GM19239 (cell line): ENCODE measurements at regions not wholly inside any gene's neighbourhood (a gene's known extent, or its start where the extent isn't known, plus 50 kb on each side); places are given as distances from the start of the nearest gene placed in this dataset.

Experiments
- DNase-seq: peaks from one replicate; pipeline ENCODE4 v3.0.0; 2011; ENCODE audit warnings: low spot score; ENCODE audit not compliant: insufficient read length
- FAIRE-seq: peaks from 2 replicates; lab custom pipeline; 2011; peaks lifted over from hg19 to GRCh38; lab: Jason Lieb, UNC

DNA sequence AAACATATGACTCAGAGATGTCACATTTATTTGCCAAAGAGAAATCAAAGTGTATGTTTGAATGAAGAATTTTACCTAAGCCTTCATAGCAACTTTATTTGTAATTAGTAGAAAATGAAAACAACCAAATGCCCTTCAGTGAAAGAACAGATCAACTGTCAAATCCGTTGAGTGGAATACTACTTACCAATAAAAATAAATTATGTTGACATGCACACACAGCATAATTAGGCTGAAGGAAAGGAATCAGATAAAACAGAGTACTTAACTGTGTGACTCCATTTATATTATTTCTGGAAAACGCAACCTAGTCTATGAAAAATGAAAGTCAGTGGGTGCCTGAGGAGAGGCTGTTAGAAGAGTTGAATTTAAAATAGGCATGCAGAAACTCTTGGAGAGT, 1034.6 kb upstream of the PCDH9 start:
- no peak for FAIRE-seq
- DNase-seq = no peak

DNA sequence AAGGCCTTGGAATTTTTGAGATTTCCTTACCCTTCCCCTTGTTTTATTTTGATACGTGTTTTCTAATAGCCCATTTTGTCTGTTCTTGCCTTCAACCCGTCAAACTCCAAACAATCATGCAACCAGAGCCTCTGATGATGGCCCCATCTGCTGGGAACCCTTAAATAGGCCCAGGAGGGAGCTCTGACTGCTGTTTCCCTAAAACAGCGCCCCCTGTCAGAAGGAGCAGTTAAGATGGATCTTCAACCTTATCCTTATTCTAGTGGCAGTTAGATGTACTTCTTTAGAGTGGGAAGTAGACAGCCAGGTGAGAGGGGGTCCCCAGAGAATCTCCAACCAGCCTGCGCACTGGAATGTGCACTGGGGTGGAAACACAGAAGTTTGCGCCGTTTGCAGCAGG, 1031.0 kb upstream of the PCDH9 start:
- DNase-seq (no peak), FAIRE-seq (no peak)

DNA sequence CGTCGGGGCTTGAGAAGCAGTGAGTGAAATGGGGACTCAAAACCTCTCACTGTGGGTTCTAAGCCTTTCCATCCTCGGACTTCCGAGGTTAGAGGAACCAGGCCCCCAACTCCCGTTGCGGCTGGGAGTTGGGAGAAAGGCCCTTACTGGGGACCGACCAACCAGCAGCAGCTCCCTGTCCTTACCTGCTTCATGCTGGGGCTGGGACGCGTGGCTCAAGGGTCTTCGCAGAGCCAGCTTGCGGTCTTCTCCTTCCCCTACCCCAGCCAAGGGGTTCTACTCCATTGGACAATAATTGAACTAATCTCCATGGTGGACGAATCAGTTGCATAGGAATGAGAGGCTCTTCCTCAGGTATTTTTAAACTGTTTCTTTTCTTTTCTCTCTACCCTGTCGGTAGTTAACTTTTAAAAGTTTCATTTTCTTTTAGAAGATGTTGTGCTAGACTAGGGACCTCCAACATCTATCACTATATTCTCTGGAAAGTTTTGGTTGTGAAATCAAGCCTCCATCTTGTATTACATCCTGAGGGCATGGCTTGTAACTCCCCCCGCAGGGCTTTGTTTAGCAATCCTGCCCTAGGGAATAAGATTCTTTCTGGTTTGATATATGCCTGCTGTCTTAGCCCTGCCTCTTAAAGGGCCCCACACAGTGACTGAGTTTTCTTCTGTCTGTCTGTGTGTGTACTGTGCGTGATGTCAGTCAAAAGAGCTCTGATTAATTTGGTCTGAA, 1027.1 kb upstream of the PCDH9 start:
- DNase-seq (no peak), FAIRE-seq (no peak)

DNA sequence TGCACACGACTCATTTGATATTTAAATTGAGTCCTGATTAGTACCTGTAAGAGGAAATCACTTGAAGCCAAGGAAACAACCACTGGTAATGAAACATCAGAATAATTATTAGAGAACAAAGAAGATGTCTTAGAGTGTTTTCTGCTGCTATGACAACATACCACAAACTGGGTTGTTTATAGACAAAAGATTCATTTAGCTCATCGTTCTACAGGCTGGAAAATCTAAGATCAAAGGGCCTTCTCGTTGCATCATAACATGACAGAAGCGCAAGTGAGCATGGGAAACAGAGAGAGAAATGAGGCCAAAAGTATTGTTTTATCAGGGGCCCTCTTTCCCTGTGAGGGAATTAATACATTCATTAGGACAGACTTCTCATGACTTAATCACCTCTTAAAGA, 1024.0 kb upstream of the PCDH9 start:
- FAIRE-seq (no peak), DNase-seq (no peak)

DNA sequence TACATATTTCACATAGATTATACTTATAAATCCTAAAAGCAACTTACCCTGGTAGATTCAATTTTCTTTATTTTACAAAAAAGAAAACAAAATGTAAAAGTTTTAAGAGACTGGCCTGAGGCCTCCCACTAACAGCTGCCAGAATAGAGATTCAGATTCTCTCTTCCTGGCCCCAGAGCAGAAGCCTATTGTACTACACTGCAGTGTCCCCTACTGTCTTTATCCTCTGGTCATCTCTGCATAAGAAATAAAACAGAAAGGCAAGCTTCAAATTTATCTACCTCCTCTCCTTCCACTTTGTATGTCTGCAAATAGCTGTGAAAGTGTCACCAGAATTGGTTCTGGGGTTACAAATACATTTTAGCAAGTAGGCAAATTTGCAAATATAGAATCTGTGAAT, 1004.1 kb upstream of the PCDH9 start:
- DNase-seq = no peak
- no peak for FAIRE-seq

DNA sequence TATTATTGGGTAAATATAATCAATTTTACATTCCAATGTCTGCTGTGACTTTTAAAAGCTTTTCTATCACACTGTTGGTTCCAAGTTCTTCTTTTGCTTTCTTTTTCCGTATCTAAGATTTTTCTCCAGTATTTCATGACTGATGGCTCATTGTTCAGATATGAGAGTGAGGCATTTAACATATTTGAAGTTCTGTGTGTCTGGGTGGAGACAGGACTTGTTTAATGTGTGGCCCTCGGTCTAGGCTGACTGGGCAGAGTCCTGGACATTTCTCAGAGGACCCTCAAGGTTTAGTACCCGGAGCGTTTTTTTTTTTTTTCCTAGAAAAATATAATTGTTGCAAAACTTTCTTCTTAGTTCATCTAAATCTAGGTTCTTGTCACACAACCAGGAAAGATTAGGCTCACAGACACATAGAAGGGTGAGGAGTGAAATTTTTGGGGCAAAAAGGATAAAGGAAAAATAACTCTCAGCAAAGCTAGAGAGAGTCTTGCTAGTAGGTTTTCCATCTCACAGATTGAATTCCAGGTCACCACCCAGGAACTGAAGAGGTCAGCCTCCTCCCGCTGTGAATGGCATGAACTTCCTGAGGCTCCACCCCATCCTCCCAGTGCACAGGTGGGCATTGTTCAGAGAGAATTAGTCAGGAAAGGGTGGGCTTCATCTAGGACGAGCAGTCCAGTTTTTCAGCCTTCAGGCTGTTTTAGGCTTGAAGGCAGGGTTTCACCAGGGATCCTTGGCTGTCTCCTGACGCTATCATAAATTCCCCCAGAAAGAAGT, 1002.4 kb upstream of the PCDH9 start:
- DNase-seq = no peak
- FAIRE-seq = no peak

DNA sequence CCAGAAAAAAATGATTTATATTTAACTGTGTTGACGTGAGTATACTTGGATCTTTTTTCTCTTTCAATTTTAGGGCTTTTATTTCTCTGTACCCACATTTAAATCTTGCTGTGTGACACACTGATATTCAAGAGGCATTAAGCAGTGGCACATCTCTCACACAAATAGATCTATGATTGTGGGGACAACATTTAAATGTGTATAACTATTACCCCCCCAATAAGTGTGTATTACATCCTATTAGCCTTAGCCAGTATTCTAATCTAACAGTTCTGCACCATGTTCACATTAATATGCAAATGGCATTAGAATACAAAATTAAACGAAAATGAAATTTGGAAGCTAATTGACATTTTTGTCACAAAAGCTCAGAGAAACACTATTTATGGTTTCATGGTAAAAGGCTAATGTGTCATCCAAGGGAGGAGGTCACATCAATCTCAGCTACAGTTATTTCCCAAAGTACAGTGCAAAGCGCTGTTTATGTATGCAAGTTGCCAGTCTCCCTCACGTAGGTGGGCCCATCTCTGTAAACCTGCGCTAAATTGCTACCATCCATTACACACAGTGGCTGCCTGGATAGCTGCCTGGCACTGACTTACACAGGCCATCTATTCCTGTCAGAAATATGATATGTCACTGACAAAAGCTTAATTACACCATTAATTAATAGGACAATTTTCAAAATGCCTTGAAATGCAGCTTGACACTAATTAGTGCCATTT, 984.7 kb upstream of the PCDH9 start:
- FAIRE-seq = no peak
- no peak for DNase-seq

DNA sequence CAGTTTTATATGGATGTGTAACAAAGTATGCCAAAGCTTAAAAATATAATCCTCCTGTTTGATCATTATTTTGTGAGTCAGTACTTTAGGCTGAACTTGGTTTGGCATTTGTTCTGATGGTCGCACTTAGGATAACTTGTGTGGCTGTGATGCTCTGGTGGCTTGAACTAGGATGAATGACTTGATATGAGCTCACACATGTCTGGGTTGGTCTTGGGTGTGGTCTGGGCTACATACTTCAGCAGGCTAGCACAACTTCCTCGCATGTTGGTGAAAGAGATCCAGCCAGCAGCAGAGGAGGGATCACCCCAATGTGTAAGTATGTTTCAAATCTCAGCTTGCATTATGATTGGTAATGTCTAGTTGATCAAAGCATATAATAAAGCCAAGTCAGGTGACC, 969.1 kb upstream of the PCDH9 start:
- no peak for FAIRE-seq
- no peak for DNase-seq

DNA sequence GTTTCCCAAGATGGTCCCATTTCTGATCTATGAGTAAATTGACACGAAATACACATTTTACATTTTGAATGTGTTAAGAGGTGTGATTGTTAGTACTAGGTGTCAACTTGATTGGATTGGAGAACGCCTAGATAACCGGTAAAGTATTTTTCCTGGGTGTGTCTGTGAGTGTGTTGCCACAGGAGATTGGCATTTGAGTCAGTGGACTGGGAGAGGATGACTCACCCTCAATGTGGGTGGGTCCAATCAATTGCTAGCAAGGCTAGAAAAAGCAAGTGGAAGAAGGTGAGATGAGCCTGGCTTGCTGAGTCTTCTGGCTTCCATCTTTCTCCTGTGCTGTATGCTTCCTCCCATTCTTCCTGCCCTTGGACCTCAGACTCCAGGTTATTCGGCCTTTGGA, 960.7 kb upstream of the PCDH9 start:
- FAIRE-seq (no peak), DNase-seq (no peak)

DNA sequence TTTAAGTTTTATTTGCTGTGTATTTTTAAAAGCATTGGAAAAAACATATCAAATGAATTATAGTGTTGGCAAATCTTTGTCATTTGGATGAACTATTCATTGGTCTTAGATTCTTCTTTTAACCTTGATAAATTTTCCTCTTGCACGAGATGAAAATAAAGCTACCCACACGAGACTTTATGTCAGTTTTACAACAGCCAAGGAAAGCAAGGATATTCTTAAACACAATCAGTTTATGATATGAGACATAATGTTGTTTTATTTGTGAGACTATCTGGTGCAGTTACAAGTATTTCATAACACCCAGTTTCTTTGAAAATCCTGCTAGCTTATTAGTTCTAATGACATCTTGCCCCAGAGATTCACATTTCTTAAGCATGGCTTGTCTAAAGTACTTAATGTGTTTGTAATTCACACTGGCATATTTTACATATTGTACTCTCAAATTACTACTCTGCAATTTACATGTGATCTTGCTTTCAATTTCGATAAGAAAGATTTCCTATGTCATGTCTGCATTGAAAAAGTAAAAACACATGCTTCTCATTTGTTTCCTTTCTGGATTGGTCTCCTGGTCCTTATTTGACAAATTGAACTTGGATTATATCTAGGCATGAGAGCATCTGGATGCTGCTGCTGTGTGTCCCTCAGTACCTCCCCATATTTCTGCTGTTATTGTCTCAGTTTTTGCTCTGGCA, 955.5 kb upstream of the PCDH9 start:
- FAIRE-seq = no peak
- no peak for DNase-seq

DNA sequence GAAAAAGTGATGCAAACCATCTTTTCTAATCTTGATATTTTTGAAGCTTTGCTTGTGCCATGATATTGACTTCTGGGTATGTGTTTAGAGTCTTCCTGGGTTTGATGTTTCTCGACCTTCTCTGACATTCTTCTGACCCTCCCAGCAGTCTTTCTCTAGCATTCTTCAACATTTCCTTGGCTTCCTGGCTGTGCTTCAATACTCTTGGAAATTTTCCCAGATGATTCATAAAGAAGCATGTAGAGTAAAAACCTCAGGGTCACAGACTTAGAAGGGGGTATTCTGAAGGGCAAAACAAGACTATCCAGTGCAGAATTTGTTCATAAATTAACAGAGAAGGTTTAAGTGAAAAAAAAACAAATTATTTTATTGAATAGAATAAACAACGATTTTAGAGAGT, 946.3 kb upstream of the PCDH9 start:
- no peak for DNase-seq
- FAIRE-seq = no peak

DNA sequence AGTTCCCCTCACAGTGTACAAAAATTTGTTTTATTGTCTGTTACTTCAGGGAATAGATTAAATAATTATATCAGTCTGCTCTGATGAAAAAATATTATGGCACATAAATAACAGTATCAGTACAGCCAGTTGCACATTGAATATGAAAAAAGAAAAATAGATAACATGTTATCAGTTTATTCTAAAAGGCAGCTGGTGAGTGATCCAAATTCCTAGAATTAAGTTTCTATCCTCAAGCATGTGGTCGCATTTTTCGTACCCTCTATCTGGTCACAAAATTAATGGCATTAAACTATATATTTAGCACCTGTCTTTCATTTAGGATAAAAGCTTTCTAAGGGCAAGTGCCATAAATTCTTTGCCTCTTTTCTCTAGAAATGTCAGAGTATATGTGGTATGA, 944.8 kb upstream of the PCDH9 start:
- FAIRE-seq (no peak), DNase-seq (no peak)

DNA sequence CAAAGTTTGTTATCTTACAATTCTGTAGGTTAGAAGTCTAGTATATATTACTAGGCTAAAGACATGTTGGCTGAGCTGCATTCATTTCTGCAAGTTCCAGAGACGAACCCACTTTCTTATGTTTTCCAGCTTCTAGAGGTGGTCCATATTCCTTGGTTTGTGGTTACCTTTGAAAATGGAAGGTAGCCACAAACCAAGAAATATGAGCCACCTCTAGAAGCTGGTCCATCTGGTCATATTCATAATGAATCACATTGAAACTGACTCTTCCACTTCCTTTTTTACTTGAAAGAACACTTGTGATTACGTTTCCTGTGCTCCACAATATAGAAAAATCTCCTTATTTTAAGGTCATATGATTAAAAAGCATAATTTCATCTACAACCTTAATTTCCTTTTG, 943.0 kb upstream of the PCDH9 start:
- DNase-seq = no peak
- FAIRE-seq = no peak

DNA sequence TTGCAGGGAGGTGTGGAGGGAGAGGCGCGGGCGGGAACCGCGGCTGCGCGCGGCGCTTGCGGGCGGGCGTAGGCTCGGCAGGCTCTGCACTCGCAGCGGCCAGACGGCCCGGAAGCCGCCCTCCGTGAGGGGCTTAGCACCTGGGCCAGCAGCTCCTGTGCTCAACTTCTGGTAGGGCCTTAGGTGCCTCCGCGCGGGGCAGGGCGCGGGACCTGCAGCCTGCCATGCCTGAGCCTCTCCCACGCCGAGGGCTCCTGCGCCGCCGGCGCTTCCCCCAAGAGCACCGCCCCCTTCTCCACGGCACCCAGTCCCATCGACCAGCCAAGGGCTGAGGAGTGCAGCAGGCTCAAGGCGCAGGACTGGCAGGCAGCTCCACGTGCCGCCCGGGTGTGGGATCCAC, 940.8 kb upstream of the PCDH9 start:
- FAIRE-seq (no peak), DNase-seq (no peak)

DNA sequence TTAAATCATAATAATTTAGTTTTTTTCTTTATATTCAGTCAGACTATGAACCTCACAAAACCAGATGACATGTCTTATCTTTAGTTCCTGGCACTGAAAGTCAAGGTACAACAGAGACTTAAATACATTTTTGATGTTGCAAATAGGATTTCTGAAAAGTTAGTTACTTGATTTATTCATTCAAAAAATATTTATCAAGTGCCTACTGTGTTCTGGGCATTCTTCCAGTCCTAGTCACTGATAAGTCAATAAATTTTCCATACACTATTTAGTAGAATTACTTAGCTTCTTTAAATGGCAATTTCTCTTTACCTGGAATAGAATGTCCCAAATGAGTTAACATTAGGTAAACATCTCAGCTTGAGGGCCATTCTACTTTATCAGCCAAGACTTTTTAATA, 938.3 kb upstream of the PCDH9 start:
- DNase-seq (no peak), FAIRE-seq (no peak)

DNA sequence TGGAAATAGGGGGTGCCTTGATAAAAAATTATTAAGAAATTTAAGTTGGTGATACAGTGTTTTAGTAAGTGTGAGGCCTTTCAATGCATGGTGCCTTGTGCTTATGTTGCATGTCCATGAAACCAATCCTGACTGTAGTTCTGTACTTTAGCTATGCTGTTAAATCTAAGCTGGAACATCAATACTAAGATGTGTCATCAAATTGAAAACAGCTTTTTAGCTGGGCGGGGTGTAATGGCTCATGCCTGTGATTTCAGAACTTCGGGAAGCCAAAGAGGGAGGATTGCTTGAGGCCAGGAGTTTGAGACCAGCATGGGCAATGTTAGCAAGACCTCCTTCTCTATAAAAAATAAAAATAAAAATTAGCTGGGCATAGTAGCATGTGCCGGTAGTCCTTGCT, 930.3 kb upstream of the PCDH9 start:
- FAIRE-seq = no peak
- DNase-seq = no peak

DNA sequence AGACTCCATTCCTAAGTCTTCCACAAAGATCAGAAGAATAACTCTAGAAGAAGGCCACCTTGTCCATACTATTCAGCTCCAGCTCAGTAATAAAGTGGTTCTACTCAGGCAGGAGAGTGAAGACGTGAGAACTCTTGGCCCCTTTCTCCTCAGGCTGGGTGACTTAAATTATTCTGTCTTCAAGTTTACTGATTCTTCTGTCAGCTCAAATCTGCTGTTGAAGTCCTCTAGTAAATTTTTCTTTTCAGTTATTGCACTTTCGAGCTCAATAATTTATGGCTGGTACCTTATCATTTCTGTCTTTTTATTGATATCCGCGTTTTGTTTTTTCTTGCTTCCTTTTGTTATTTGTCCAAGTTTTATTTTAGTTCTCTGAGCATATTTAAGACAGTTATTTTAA, 922.3 kb upstream of the PCDH9 start:
- FAIRE-seq (no peak), DNase-seq (no peak)

DNA sequence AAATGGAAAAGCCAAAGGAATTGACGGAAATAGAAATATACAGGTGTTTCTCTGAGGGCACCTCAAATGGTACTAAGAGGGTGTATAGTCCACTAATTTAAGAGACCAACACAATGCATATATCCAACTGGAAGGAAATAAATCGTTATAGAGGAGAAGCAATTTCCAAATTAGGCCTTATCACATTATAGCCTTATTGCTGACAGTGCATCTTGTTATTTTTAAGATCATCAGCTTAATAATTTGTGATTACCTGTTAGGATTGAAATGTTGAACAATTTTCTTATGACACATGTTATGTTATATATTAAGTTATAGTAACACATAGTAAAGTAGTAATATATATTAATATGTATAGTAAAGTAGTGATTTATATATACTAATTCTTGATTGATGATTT, 915.7 kb upstream of the PCDH9 start:
- DNase-seq (no peak), FAIRE-seq (no peak)

DNA sequence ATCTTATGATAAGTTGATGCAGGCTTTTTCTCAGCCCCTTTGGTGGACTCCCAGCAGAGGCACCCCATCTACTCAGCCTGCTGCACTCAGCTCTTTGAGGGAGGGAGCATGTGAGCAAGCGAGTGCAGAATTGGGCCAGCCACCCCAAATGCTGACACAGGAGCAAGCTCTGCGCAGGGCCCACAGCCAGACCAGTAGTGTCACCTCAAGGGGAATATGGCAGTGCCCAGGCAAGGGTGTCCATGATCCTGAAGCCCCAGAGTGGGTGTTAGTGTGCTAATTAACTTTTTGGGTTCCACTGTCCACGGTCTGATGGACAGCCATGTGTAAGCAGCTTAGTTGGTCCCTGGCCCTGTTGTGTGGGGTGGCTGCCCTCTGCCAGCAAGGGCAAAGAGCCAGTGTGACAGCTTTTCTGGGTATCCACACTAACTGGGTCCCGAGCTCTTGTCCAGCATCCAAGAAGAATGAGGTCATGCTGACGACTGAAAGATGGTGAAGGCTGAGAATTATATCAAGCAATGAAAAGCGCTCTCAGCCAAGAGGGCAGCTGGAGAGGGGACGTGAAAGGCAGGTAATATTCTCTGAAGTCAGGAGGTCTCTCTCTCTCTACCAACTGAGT, 898.3 kb upstream of the PCDH9 start:
- FAIRE-seq (no peak), DNase-seq (no peak)

DNA sequence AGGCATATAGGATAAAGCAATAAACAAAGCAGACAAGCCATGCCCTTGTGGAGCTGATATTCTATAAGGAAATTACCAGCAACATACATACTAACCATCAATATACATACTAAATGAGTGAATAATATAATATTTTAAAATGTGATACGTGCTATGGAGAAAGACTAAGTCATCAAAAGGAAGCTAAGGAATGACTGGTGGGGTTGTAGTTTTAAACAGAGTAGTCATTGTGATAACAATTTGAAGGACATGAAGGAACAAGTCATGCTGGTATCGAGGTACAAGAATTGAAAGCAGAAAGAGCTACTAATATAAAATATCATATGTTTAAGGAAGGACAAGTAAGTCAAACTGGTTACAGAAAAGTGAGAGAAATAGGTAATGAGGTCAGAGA, 894.9 kb upstream of the PCDH9 start:
- no peak for DNase-seq
- no peak for FAIRE-seq
